Neural progenitor cell (in vitro differentiated cells): ENCODE measurements at regions not wholly inside any gene's neighbourhood (a gene's known extent, or its start where the extent isn't known, plus 50 kb on each side); places are given as distances from the start of the nearest gene placed in this dataset.
"Not testable (repeated sequence)": the region's sequence is repeated elsewhere in the genome, so short reads cannot be mapped to it uniquely, and the experiment has no call there.

ENCODE experiments used
- DNase-seq: peaks from one replicate; pipeline ENCODE4 v3.0.0-alpha.2; 2016; ENCODE audit warnings: low spot score
- H2AFZ ChIP-seq: fragments of 200-600 bp; sonication (generic); replicated peaks from 2 replicates; pipeline ENCODE4 v1.6.1; 2016; ENCODE audit warnings: antibody characterized with exemption
- H3F3A ChIP-seq: fragments of 200-600 bp; sonication (generic); 2 replicates; pipeline ENCODE4 v1.6.1; 2016; ENCODE audit warnings: antibody characterized with exemption, low read depth
- H3K27ac ChIP-seq: fragments of 200-600 bp; sonication (generic); 2 replicates; pipeline ENCODE4 v1.5.1; 2016; ENCODE audit warnings: mild to moderate bottlenecking
- H3K27me3 ChIP-seq: fragments of 200-600 bp; sonication (generic); 2 replicates; pipeline ENCODE4 v1.6.1; 2016; ENCODE audit warnings: mild to moderate bottlenecking, moderate library complexity
- H3K36me3 ChIP-seq: fragments of 200-600 bp; sonication (generic); 2 replicates; pipeline ENCODE4 v1.5.1; 2016
- H3K4me1 ChIP-seq: fragments of 200-600 bp; sonication (generic); 2 replicates; pipeline ENCODE4 v1.6.1; 2016; ENCODE audit warnings: mixed run types
- H3K4me2 ChIP-seq: fragments of 200-600 bp; sonication (generic); 2 replicates; pipeline ENCODE4 v1.6.1; 2016
- H3K4me3 ChIP-seq: fragments of 200-600 bp; sonication (generic); 2 replicates; pipeline ENCODE4 v1.5.1; 2016
- H3K79me2 ChIP-seq: fragments of 200-600 bp; sonication (generic); 2 replicates; pipeline ENCODE4 v1.6.1; 2016; ENCODE audit warnings: low read depth
- H3K9ac ChIP-seq: fragments of 200-600 bp; sonication (generic); 2 replicates; pipeline ENCODE4 v1.6.1; 2016
- H3K9me3 ChIP-seq: fragments of 200-600 bp; sonication (generic); 2 replicates; pipeline ENCODE4 v1.5.1; 2016; ENCODE audit warnings: low read depth
- H4K20me1 ChIP-seq: fragments of 200-600 bp; sonication (generic); 2 replicates; pipeline ENCODE4 v1.6.1; 2016; ENCODE audit warnings: low read depth
- H3K27ac Mint-ChIP-seq: 3 replicates; pipeline ENCODE4 v1.8.0; 2021; ENCODE audit warnings: mixed read lengths
- H3K27me3 Mint-ChIP-seq: 2 replicates; pipeline ENCODE4 v1.8.0; 2022; ENCODE audit warnings: low read depth, mild to moderate bottlenecking, inconsistent platforms, moderate library complexity, mixed read lengths; ENCODE audit not compliant: insufficient read depth
- H3K36me3 Mint-ChIP-seq: 3 replicates; pipeline ENCODE4 v1.8.0; 2021; ENCODE audit warnings: mixed read lengths
- H3K4me1 Mint-ChIP-seq: 3 replicates; pipeline ENCODE4 v1.8.0; 2021; ENCODE audit warnings: mixed read lengths
- H3K4me3 Mint-ChIP-seq: 3 replicates; pipeline ENCODE4 v1.8.0; 2021; ENCODE audit warnings: mild to moderate bottlenecking, moderate library complexity, mixed read lengths
- H3K9me3 Mint-ChIP-seq: 3 replicates; pipeline ENCODE4 v1.8.0; 2020; ENCODE audit warnings: mixed read lengths
- CTCF ChIP-seq: fragments of 200-600 bp; sonication (generic); IDR thresholded peaks from 2 replicates; pipeline ENCODE4 v1.5.1; 2017; ENCODE audit warnings: antibody characterized with exemption, mild to moderate bottlenecking
- EZH2 ChIP-seq: fragments of 200-600 bp; sonication (generic); IDR thresholded peaks from 2 replicates; pipeline ENCODE4 v1.6.1; 2017; ENCODE audit warnings: antibody characterized with exemption, mild to moderate bottlenecking, moderate library complexity
- EZH2phosphoT487 ChIP-seq: fragments of 200-600 bp; sonication (generic); IDR thresholded peaks from 2 replicates; pipeline ENCODE4 v1.6.1; 2017; ENCODE audit warnings: antibody characterized with exemption

DNA sequence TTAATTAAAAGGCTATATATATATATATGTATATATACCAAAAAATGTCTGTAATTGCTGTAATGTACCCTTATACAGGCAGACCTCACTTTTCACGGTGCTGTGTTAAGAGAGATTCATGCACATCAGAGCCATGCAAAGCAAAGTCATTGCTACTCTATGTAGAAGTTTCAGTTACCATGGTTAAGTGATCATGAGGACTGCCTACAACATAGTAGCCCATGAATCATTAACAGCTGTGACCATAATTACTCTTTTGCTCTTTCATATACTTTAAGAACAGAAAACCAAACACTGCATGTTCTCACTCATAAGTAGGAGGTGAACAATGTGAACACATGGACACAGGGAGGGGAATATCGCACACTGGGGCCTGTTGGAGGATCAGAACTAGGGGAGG, 225.3 kb upstream of the EPHA3 start:
- no peaks in the 10 kb centered on the region for H3K9me3 ChIP-seq
- H3K27ac ChIP-seq = no peak overlapping the region
- DNase-seq = no peak
- no peak overlapping the region for H3K9ac ChIP-seq
- H3K36me3 Mint-ChIP-seq = no peaks in the 10 kb centered on the region
- H3K4me1 Mint-ChIP-seq = peaks cover 3% of the 10 kb centered on the region
- TF ChIP-seq EZH2 = no peak
- TF ChIP-seq CTCF = no peak
- no peak for TF ChIP-seq EZH2phosphoT487
- H4K20me1 ChIP-seq = no peaks in the 10 kb centered on the region
- no peaks in the 10 kb centered on the region for H3F3A ChIP-seq
- no peak overlapping the region for H3K27ac Mint-ChIP-seq
- no peaks in the 10 kb centered on the region for H3K36me3 ChIP-seq
- H3K4me2 ChIP-seq = no peak overlapping the region
- peaks cover 3% of the 10 kb centered on the region for H3K9me3 Mint-ChIP-seq
- H3K27me3 Mint-ChIP-seq = no peaks in the 10 kb centered on the region
- no peaks in the 10 kb centered on the region for H3K79me2 ChIP-seq
- H2AFZ ChIP-seq = no peak overlapping the region
- no peak overlapping the region for H3K4me3 ChIP-seq
- H3K4me3 Mint-ChIP-seq = no peak overlapping the region
- H3K27me3 ChIP-seq = no peaks in the 10 kb centered on the region
- no peaks in the 10 kb centered on the region for H3K4me1 ChIP-seq

GRCh38 chr3:88886624-88887023, 220.8 kb upstream of the EPHA3 start:
- not testable (repeated sequence) for H3K4me3 Mint-ChIP-seq, H3K4me2 ChIP-seq, H3K36me3 ChIP-seq, H3K4me3 ChIP-seq, H3K4me1 Mint-ChIP-seq, H3K9ac ChIP-seq, H3K79me2 ChIP-seq, H3K27ac ChIP-seq, DNase-seq, H3K27me3 Mint-ChIP-seq, H3K27ac Mint-ChIP-seq, H4K20me1 ChIP-seq, H3K9me3 ChIP-seq, H3K36me3 Mint-ChIP-seq, H3F3A ChIP-seq, H3K27me3 ChIP-seq, H2AFZ ChIP-seq, H3K4me1 ChIP-seq
- H3K9me3 Mint-ChIP-seq = peaks cover 24% of the 10 kb centered on the region

DNA sequence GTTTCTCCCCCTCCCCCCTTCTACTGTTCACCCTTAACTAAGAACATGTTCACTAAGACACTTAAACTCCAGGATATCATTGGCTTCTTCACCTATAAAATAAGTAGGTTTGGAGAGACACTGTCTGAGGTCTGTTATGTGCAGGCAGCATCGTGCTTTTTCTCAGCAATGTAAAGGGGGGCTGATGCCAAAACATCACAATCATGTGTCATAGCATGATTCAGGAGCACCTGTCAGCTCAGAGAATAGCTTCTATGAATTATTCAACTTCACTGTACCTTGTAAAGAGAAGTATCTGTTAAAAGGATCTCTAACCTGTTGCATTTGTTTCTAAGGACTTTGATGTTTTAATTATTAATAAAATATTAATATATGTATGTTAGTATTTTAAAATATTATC, 211.4 kb upstream of the EPHA3 start:
- Mint-ChIP-seq H3K9me3 (peaks cover 3% of the 10 kb centered on the region), H3K4me1 (peaks cover 3% of the 10 kb centered on the region), H3K27ac (no peak overlapping the region), H3K36me3 (no peaks in the 10 kb centered on the region), H3K4me3 (no peak overlapping the region), H3K27me3 (no peaks in the 10 kb centered on the region)
- Histone ChIP-seq H3K27me3 (no peaks in the 10 kb centered on the region), H3K4me3 (no peak overlapping the region), H3K9me3 (no peaks in the 10 kb centered on the region), H3K9ac (no peak overlapping the region), H3K27ac (no peak overlapping the region), H3K4me1 (no peaks in the 10 kb centered on the region), H3F3A (no peaks in the 10 kb centered on the region), H3K4me2 (no peak overlapping the region), H2AFZ (peak overlapping the region; percentile 61), H3K36me3 (no peaks in the 10 kb centered on the region), H3K79me2 (no peaks in the 10 kb centered on the region), H4K20me1 (no peaks in the 10 kb centered on the region)
- no peak for DNase-seq
- no peak for TF ChIP-seq EZH2phosphoT487
- no peak for TF ChIP-seq CTCF
- no peak for TF ChIP-seq EZH2

DNA sequence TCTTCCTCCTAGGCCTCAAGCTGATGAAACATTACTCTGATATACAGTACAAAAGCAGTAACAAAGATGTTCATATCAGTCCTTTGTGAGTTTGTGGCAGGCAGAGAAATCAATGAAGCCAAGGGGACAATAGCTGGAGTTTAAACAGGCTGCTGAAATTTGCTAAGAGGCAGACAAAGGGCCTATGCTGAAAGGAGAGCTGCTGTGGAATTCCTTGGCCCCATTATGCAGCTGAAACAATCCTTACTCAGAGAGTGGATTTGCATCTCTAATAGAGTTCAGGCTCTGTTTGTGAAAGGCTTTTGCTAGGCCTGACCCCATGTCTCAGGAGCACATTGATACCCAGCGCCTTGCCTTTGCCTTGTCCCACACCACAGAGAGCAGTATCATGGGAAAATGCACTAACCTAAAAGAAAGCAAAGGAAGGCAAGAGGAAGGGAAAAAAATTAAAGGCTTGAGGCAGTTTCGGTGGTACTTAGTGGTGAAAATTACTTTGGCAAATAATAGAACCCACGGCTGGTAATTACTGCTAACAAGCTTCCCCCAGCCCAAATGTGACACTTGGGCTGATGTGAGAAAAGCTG, 195.0 kb upstream of the EPHA3 start:
- DNase-seq = peak; percentile 94
- Histone ChIP-seq H3F3A (peaks cover 34% of the 10 kb centered on the region), H3K27ac (peak overlapping the region; percentile 94), H3K36me3 (no peaks in the 10 kb centered on the region), H3K4me1 (peaks cover 38% of the 10 kb centered on the region), H4K20me1 (no peaks in the 10 kb centered on the region), H3K9ac (no peak overlapping the region), H3K79me2 (no peaks in the 10 kb centered on the region), H3K4me3 (peak overlapping the region; percentile 23), H3K4me2 (peak overlapping the region; percentile 59), H3K27me3 (no peaks in the 10 kb centered on the region), H3K9me3 (no peaks in the 10 kb centered on the region), H2AFZ (no peak overlapping the region)
- H3K27ac Mint-ChIP-seq = peak overlapping the region; percentile 81
- peak overlapping the region; percentile 42 for H3K4me3 Mint-ChIP-seq
- peaks cover 4% of the 10 kb centered on the region for H3K9me3 Mint-ChIP-seq
- H3K4me1 Mint-ChIP-seq = peaks cover 29% of the 10 kb centered on the region
- no peaks in the 10 kb centered on the region for H3K36me3 Mint-ChIP-seq
- H3K27me3 Mint-ChIP-seq = no peaks in the 10 kb centered on the region
- TF ChIP-seq EZH2 (no peak), EZH2phosphoT487 (peak; percentile 95), CTCF (no peak)
